Sigmoid colon (tissue), 6 donors: ENCODE measurements at regions not wholly inside any gene's neighbourhood (a gene's known extent, or its start where the extent isn't known, plus 50 kb on each side); places are given as distances from the start of the nearest gene placed in this dataset.

ENCODE experiments used
- DNase-seq: peaks from one replicate; pipeline ENCODE4 v3.0.0-alpha.2; 2019
- H3K27ac ChIP-seq, 4 donors: fragments of 200-600 bp; sonication (generic); one replicate each; pipeline ENCODE4 v1.5.1; 2016 to 2019; ENCODE audit warnings: mild to moderate bottlenecking in 1 of 4
- H3K27me3 ChIP-seq, 3 donors: fragments of 200-600 bp; sonication (generic); one replicate each; pipeline ENCODE4 v1.5.1; 2019; ENCODE audit warnings: mild to moderate bottlenecking in 1 of 3
- H3K36me3 ChIP-seq, 4 donors: fragments of 200-600 bp; sonication (generic); one replicate each; pipeline ENCODE4 v1.5.1; 2016 to 2019
- H3K4me1 ChIP-seq, 4 donors: fragments of 200-600 bp; sonication (generic); one replicate each; pipeline ENCODE4 v1.5.1; 2017 to 2019
- H3K4me3 ChIP-seq, 4 donors: fragments of 200-600 bp; sonication (generic); one replicate each; pipeline ENCODE4 v1.5.1; 2017 to 2019; ENCODE audit warnings: mild to moderate bottlenecking in 2 of 4, moderate library complexity in 1 of 4
- H3K9me3 ChIP-seq, 4 donors: fragments of 200-600 bp in 3 of 4; sonication (generic) in 3 of 4; one replicate each; pipeline versions ENCODE4 v1.5.1 to v1.6.1; 2013 to 2019
- CTCF ChIP-seq, 4 experiments: fragments of 450-650 bp in 3 of 4; fragments of 200-600 bp in 1 of 4; IDR thresholded peaks; one replicate each; pipeline ENCODE4 v1.5.1; 2016 to 2019; ENCODE audit warnings: antibody characterized with exemption in 4 of 4, mild to moderate bottlenecking in 3 of 4, moderate library complexity in 2 of 4
- EP300 ChIP-seq, 4 donors: sonication (generic); formaldehyde crosslinking; IDR thresholded peaks; one replicate each; pipeline ENCODE4 v1.6.1; 2017; ENCODE audit warnings: antibody characterized with exemption in 4 of 4
- POLR2A ChIP-seq, 2 donors: fragments of 450-650 bp; IDR thresholded peaks; one replicate each; pipeline ENCODE4 v1.6.1; 2016; ENCODE audit warnings: antibody characterized with exemption in 2 of 2, mild to moderate bottlenecking in 2 of 2, moderate library complexity in 2 of 2
- POLR2AphosphoS5 ChIP-seq, 4 donors: sonication (generic); formaldehyde crosslinking; IDR thresholded peaks; one replicate each; pipeline ENCODE4 v1.6.1; 2017; ENCODE audit warnings: antibody characterized with exemption in 4 of 4
- WGBS, 2 donors: extraction: QIAGEN DNeasy Blood & Tissue Kit; methylation state at CpG; one replicate each; pipeline ENCODE4 v1.1.7; 2013; 5-methylcytosine and 5-hydroxymethylcytosine counted together
- intact Hi-C: fragments of 100-400 bp; cut with DNase I; formaldehyde crosslinking; loops from one replicate; pipeline ENCODE4 v1.15.1; 2023
- donor health status: healthy with polysubstance abuse.
- donor health status: healthy.

- H3K36me3 ChIP-seq = no peaks in the 10 kb centered on the region
- no peak for DNase-seq
- H3K4me1 ChIP-seq = no peaks in the 10 kb centered on the region
- H3K27me3 ChIP-seq = no peaks in the 10 kb centered on the region
- H3K27ac ChIP-seq = no peak overlapping the region
- WGBS, 2 donors = 53 to 75% methylated on average over 5 of the region's 5 CpGs
- TF ChIP-seq POLR2A (IDR thresholded peaks at IDR 0.05) = no peak
- TF ChIP-seq CTCF (IDR thresholded peaks at IDR 0.05) = no peak
- TF ChIP-seq POLR2AphosphoS5 (IDR thresholded peaks at IDR 0.05) = no peak
- no peak for TF ChIP-seq EP300 (IDR thresholded peaks at IDR 0.05)
- no peak overlapping the region for H3K4me3 ChIP-seq
- no peaks in the 10 kb centered on the region for H3K9me3 ChIP-seq
- intact Hi-C loops = no loop called here
These were observed 83.2 kb upstream of the FST start for GRCh38 chr5:53397141-53397757.

- DNase-seq = no peak
- Histone ChIP-seq H3K4me3 (no peak overlapping the region), H3K4me1 (no peaks in the 10 kb centered on the region), H3K27ac (no peak overlapping the region), H3K36me3 (no peaks in the 10 kb centered on the region), H3K9me3 (no peaks in the 10 kb centered on the region), H3K27me3 (no peaks in the 10 kb centered on the region)
- no peak for TF ChIP-seq EP300 (IDR thresholded peaks at IDR 0.05)
- no peak for TF ChIP-seq POLR2AphosphoS5 (IDR thresholded peaks at IDR 0.05)
- no peak for TF ChIP-seq POLR2A (IDR thresholded peaks at IDR 0.05)
- no peak for TF ChIP-seq CTCF (IDR thresholded peaks at IDR 0.05)
- WGBS, 2 donors = 29 to 58% methylated on average over 2 of the region's 2 CpGs
- intact Hi-C loops = no loop called here
These were observed 82.6 kb upstream of the FST start for GRCh38 chr5:53397845-53398244.

GRCh38 chr5:53399926-53400697, 80.3 kb upstream of the FST start:
- H3K4me3 ChIP-seq = no peak overlapping the region
- intact Hi-C loops = no loop called here
- no peaks in the 10 kb centered on the region for H3K9me3 ChIP-seq
- TF ChIP-seq POLR2A (IDR thresholded peaks at IDR 0.05) = no peak
- no peak for TF ChIP-seq POLR2AphosphoS5 (IDR thresholded peaks at IDR 0.05)
- no peak for TF ChIP-seq EP300 (IDR thresholded peaks at IDR 0.05)
- TF ChIP-seq CTCF (IDR thresholded peaks at IDR 0.05) = no peak
- H3K27ac ChIP-seq = no peak overlapping the region
- no peaks in the 10 kb centered on the region for H3K27me3 ChIP-seq
- no peak for DNase-seq
- no peaks in the 10 kb centered on the region for H3K4me1 ChIP-seq
- 68 to 83% methylated on average over 2 of the region's 2 CpGs for WGBS, 2 donors
- no peaks in the 10 kb centered on the region for H3K36me3 ChIP-seq

- intact Hi-C loops = no loop called here
- Histone ChIP-seq H3K27ac (no peak overlapping the region), H3K36me3 (no peaks in the 10 kb centered on the region), H3K9me3 (no peaks in the 10 kb centered on the region), H3K4me1 (no peaks in the 10 kb centered on the region), H3K27me3 (no peaks in the 10 kb centered on the region), H3K4me3 (no peak overlapping the region)
- TF ChIP-seq CTCF (IDR thresholded peaks at IDR 0.05) (no peak), EP300 (IDR thresholded peaks at IDR 0.05) (no peak), POLR2A (IDR thresholded peaks at IDR 0.05) (no peak), POLR2AphosphoS5 (IDR thresholded peaks at IDR 0.05) (no peak)
- 88% methylated on average over 3 of the region's 3 CpGs for WGBS, 2 donors
- no peak for DNase-seq
These were observed 77.1 kb upstream of the FST start for GRCh38 chr5:53403291-53403690.
